Mesendoderm (in vitro differentiated cells): ENCODE measurements at regions not wholly inside any gene's neighbourhood (a gene's known extent, or its start where the extent isn't known, plus 50 kb on each side); places are given as distances from the start of the nearest gene placed in this dataset.

Experiments
- DNase-seq: peaks from one replicate; pipeline ENCODE4 v3.0.0; 2013
- H2AK5ac ChIP-seq: 2 replicates; pipeline ENCODE4 v1.6.1; 2013; ENCODE audit warnings: low read length, inconsistent platforms
- H2BK120ac ChIP-seq: 2 replicates; pipeline ENCODE4 v1.6.1; 2013; ENCODE audit warnings: low read depth, mild to moderate bottlenecking, low read length, moderate library complexity, mixed read lengths
- H2BK15ac ChIP-seq: replicated peaks from 2 replicates; pipeline ENCODE4 v1.6.1; 2013; ENCODE audit warnings: low read depth, mild to moderate bottlenecking, moderate library complexity
- H2BK5ac ChIP-seq: 2 replicates; pipeline ENCODE4 v1.6.1; 2013; ENCODE audit warnings: low read length, inconsistent platforms
- H3K18ac ChIP-seq: 2 replicates; pipeline ENCODE4 v1.6.1; 2013; ENCODE audit warnings: mild to moderate bottlenecking, low read length, mixed read lengths
- H3K23ac ChIP-seq: one replicate; pipeline ENCODE4 v1.6.1; 2013; ENCODE audit warnings: low read length
- H3K27ac ChIP-seq: 2 replicates; pipeline ENCODE4 v1.5.1; 2013; ENCODE audit warnings: low read depth, mild to moderate bottlenecking, inconsistent platforms, low read length, moderate library complexity
- H3K27me3 ChIP-seq: 2 replicates; pipeline ENCODE4 v1.6.1; 2013; ENCODE audit warnings: low read length, control low read depth, mild to moderate bottlenecking, inconsistent platforms; ENCODE audit not compliant: insufficient read depth, poor library complexity
- H3K36me3 ChIP-seq: 2 replicates; pipeline ENCODE4 v1.6.1; 2013; ENCODE audit warnings: low read length, inconsistent platforms; ENCODE audit not compliant: control insufficient read depth, insufficient read depth
- H3K4ac ChIP-seq: one replicate; pipeline ENCODE4 v1.6.1; 2013; ENCODE audit warnings: low read depth, mild to moderate bottlenecking, low read length, moderate library complexity
- H3K4me1 ChIP-seq: 2 replicates; pipeline ENCODE4 v1.6.1; 2013; ENCODE audit warnings: low read depth, low read length, inconsistent platforms; ENCODE audit not compliant: control insufficient read depth
- H3K4me2 ChIP-seq: 2 replicates; pipeline ENCODE4 v1.6.1; 2013; ENCODE audit warnings: low read length
- H3K4me3 ChIP-seq: 2 replicates; pipeline ENCODE4 v1.5.1; 2013; ENCODE audit warnings: mild to moderate bottlenecking, low read length
- H3K56ac ChIP-seq: one replicate; pipeline ENCODE4 v1.6.1; 2013; ENCODE audit warnings: low read length
- H3K79me1 ChIP-seq: 2 replicates; pipeline ENCODE4 v1.6.1; 2013; ENCODE audit warnings: low read length, inconsistent platforms
- H3K79me2 ChIP-seq: 2 replicates; pipeline ENCODE4 v1.6.1; 2013; ENCODE audit warnings: mild to moderate bottlenecking, low read length; ENCODE audit not compliant: control insufficient read depth, insufficient read depth
- H3K9ac ChIP-seq: 2 replicates; pipeline ENCODE4 v1.6.1; 2013; ENCODE audit warnings: low read length, inconsistent platforms
- H4K5ac ChIP-seq: one replicate; pipeline ENCODE4 v1.6.1; 2013; ENCODE audit warnings: low read length
- H4K8ac ChIP-seq: one replicate; pipeline ENCODE4 v1.6.1; 2013; ENCODE audit warnings: low read depth, mild to moderate bottlenecking, control low read depth, low read length, moderate library complexity
- WGBS: extraction: QIAGEN DNeasy Blood & Tissue Kit; methylation state at CpG from one replicate; pipeline ENCODE4 v1.1.7; 2013; ENCODE audit warnings: low lambda C conversion rate, missing lambda C conversion rate; ENCODE audit not compliant: insufficient coverage; ENCODE audit errors: extremely low coverage; 5-methylcytosine and 5-hydroxymethylcytosine counted together

GRCh38 chr13:30109471-30110135, 197.7 kb downstream of the KATNAL1 start:
- Histone ChIP-seq H3K18ac (no peak overlapping the region), H3K56ac (no peak overlapping the region), H3K79me2 (no peaks in the 10 kb centered on the region), H3K4me3 (no peak overlapping the region), H4K8ac (no peak overlapping the region), H3K4me1 (peaks cover 7% of the 10 kb centered on the region), H2BK15ac (no peak overlapping the region), H2BK120ac (no peak overlapping the region), H2BK5ac (no peak overlapping the region), H4K5ac (no peak overlapping the region), H3K4me2 (no peak overlapping the region), H3K27me3 (no peaks in the 10 kb centered on the region), H3K9ac (no peak overlapping the region), H3K4ac (no peak overlapping the region), H2AK5ac (no peak overlapping the region), H3K36me3 (no peaks in the 10 kb centered on the region), H3K23ac (no peak overlapping the region), H3K79me1 (no peaks in the 10 kb centered on the region), H3K27ac (no peak overlapping the region)
- WGBS, result no CpG with 5 or more reads among the region's 8 CpGs
- no peak for DNase-seq

GRCh38 chr13:30108913-30109237, 198.5 kb downstream of the KATNAL1 start:
- no peaks in the 10 kb centered on the region for H3K27me3 ChIP-seq
- no peak overlapping the region for H2BK120ac ChIP-seq
- no peak overlapping the region for H3K18ac ChIP-seq
- peaks cover 3% of the 10 kb centered on the region for H3K4me1 ChIP-seq
- no peak overlapping the region for H3K27ac ChIP-seq
- H2AK5ac ChIP-seq, result no peak overlapping the region
- H2BK15ac ChIP-seq, result no peak overlapping the region
- H3K4me2 ChIP-seq, result no peak overlapping the region
- no peak overlapping the region for H3K9ac ChIP-seq
- no peak overlapping the region for H4K5ac ChIP-seq
- H3K79me2 ChIP-seq, result no peaks in the 10 kb centered on the region
- DNase-seq, result no peak
- no peak overlapping the region for H4K8ac ChIP-seq
- H3K36me3 ChIP-seq, result no peaks in the 10 kb centered on the region
- H3K4me3 ChIP-seq, result no peak overlapping the region
- H3K23ac ChIP-seq, result no peak overlapping the region
- peak overlapping the region; percentile 70 for H3K56ac ChIP-seq
- no peak overlapping the region for H3K4ac ChIP-seq
- no CpG with 5 or more reads among the region's 8 CpGs for WGBS
- H2BK5ac ChIP-seq, result no peak overlapping the region
- no peaks in the 10 kb centered on the region for H3K79me1 ChIP-seq

GRCh38 chr13:30108216-30108912, 199.0 kb downstream of the KATNAL1 start:
- no peak overlapping the region for H3K9ac ChIP-seq
- H3K36me3 ChIP-seq, result no peaks in the 10 kb centered on the region
- H2BK15ac ChIP-seq, result no peak overlapping the region
- H3K4me2 ChIP-seq, result no peak overlapping the region
- WGBS, result no CpG with 5 or more reads among the region's 13 CpGs
- no peaks in the 10 kb centered on the region for H3K27me3 ChIP-seq
- H3K56ac ChIP-seq, result peak overlapping the region; percentile 70
- H3K23ac ChIP-seq, result no peak overlapping the region
- no peak overlapping the region for H2BK120ac ChIP-seq
- H3K4ac ChIP-seq, result no peak overlapping the region
- DNase-seq, result no peak
- no peak overlapping the region for H4K5ac ChIP-seq
- H3K27ac ChIP-seq, result no peak overlapping the region
- no peaks in the 10 kb centered on the region for H3K79me2 ChIP-seq
- H2BK5ac ChIP-seq, result no peak overlapping the region
- H2AK5ac ChIP-seq, result no peak overlapping the region
- no peaks in the 10 kb centered on the region for H3K79me1 ChIP-seq
- no peak overlapping the region for H3K18ac ChIP-seq
- peaks cover 3% of the 10 kb centered on the region for H3K4me1 ChIP-seq
- H3K4me3 ChIP-seq, result no peak overlapping the region
- H4K8ac ChIP-seq, result no peak overlapping the region

GRCh38 chr13:30107521-30108136, 199.7 kb downstream of the KATNAL1 start:
- no peak overlapping the region for H3K9ac ChIP-seq
- peaks cover 3% of the 10 kb centered on the region for H3K4me1 ChIP-seq
- peak; percentile 58 for DNase-seq
- no peak overlapping the region for H3K4ac ChIP-seq
- no peak overlapping the region for H2AK5ac ChIP-seq
- H3K56ac ChIP-seq, result no peak overlapping the region
- no peak overlapping the region for H3K27ac ChIP-seq
- no peak overlapping the region for H2BK15ac ChIP-seq
- H4K8ac ChIP-seq, result no peak overlapping the region
- H3K4me3 ChIP-seq, result no peak overlapping the region
- no peak overlapping the region for H4K5ac ChIP-seq
- no peak overlapping the region for H3K23ac ChIP-seq
- no peak overlapping the region for H3K4me2 ChIP-seq
- no CpG with 5 or more reads among the region's 14 CpGs for WGBS
- H3K18ac ChIP-seq, result no peak overlapping the region
- no peak overlapping the region for H2BK5ac ChIP-seq
- no peaks in the 10 kb centered on the region for H3K79me2 ChIP-seq
- no peaks in the 10 kb centered on the region for H3K36me3 ChIP-seq
- no peaks in the 10 kb centered on the region for H3K79me1 ChIP-seq
- no peak overlapping the region for H2BK120ac ChIP-seq
- H3K27me3 ChIP-seq, result no peaks in the 10 kb centered on the region

GRCh38 chr13:30107121-30107520, 200.2 kb downstream of the KATNAL1 start:
- H3K27ac ChIP-seq, result no peak overlapping the region
- no peaks in the 10 kb centered on the region for H3K36me3 ChIP-seq
- H3K4me2 ChIP-seq, result no peak overlapping the region
- no peaks in the 10 kb centered on the region for H3K27me3 ChIP-seq
- no peak overlapping the region for H3K4ac ChIP-seq
- H2BK15ac ChIP-seq, result no peak overlapping the region
- no peak overlapping the region for H4K5ac ChIP-seq
- H3K4me1 ChIP-seq, result no peaks in the 10 kb centered on the region
- no CpG with 5 or more reads among the region's 6 CpGs for WGBS
- no peak overlapping the region for H2AK5ac ChIP-seq
- DNase-seq, result no peak
- H2BK5ac ChIP-seq, result no peak overlapping the region
- H3K18ac ChIP-seq, result no peak overlapping the region
- H3K4me3 ChIP-seq, result no peak overlapping the region
- no peak overlapping the region for H3K23ac ChIP-seq
- no peaks in the 10 kb centered on the region for H3K79me1 ChIP-seq
- H3K79me2 ChIP-seq, result no peaks in the 10 kb centered on the region
- no peak overlapping the region for H3K56ac ChIP-seq
- no peak overlapping the region for H4K8ac ChIP-seq
- H3K9ac ChIP-seq, result no peak overlapping the region
- no peak overlapping the region for H2BK120ac ChIP-seq
